Activated T-cell treated with anti-CD3 and anti-CD28 coated beads, Interleukin-2, amount 50 U/mL, for 48 hours (primary cell): ENCODE measurements at regions not wholly inside any gene's neighbourhood (a gene's known extent, or its start where the extent isn't known, plus 50 kb on each side); places are given as distances from the start of the nearest gene placed in this dataset.
"Not testable (repeated sequence)": the region's sequence is repeated elsewhere in the genome, so short reads cannot be mapped to it uniquely, and the experiment has no call there.

Experiments
- DNase-seq, 2 experiments: peaks; one replicate each; pipeline ENCODE4 v3.0.0-alpha.2; 2020

DNA sequence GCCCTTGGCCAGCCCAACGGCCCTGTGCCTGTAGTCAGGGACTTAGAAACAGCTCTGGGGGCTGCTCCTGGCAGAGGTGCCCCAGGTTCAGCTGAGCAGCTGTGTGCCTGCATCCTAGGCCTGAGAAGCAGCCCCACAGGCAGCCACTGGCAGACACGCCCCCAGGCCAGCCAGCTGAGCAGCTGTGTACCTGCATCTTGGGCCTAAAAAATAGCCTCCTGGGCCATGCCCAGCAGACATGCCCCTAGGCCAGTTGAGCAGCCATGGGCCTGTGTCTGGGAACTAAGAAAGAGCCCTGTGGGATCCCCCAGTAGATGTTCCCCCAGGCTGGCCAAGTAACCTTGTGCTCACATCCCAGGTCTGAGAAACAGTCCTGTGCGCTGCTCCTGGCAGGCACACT, 64.0 kb downstream of the TBR1 start:
- DNase-seq, result no peak

DNA sequence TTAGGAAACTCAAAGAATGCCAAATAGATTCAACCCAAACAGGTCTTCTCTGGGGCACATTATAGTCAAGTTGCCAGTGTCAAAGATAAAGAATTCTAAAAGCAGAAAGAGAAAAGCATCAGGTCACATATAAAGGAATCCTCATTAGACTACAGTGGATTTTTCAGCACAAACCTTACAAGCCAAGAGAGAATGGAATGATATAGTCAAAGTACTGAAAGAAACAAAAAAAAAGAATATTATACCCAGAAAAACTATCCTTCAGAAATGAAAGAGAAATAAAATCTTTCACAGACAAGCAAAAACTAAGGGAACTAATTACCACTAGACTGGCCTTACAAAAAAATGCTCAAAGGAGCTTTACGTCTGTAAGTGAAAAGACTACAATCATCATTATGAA, 65.5 kb downstream of the TBR1 start:
- DNase-seq, result no peak

DNA sequence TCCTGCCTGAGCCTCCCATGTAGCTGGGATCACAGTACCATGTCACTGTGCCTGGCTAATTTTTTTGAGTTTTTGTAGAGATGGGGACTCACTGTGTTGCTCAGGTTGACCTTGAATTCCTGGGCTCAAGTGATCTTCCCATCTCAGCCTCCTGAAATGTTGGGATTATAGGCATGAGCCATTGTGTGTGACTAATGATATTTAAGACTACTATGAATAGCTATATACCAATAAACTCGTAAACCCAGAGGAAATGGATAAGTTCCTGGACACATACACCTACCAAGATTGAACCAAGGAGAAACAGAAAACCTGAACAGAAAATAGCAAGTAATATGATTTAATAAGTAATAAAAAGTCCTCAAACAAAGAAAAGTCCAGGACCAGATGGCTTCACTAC, 68.0 kb downstream of the TBR1 start:
- DNase-seq, result no peak

DNA sequence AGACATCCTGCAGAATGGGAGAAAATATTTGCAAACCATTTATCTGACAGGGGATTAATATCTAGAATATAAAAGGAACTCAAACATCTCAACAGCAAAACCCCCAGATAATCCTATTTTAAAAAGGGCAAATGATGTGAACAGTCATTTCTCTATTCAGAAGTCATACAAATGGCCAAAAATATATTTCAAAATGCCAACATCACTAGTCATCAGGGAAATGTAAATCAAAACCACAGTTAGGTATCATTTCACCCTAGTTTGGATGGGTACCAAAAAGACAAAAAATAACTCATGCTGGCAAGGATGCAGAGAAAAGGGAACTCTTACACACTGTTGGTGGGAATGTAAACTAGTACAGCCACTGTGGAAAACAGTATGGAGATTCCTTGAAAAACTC, 70.0 kb downstream of the TBR1 start:
- no peak for DNase-seq

DNA sequence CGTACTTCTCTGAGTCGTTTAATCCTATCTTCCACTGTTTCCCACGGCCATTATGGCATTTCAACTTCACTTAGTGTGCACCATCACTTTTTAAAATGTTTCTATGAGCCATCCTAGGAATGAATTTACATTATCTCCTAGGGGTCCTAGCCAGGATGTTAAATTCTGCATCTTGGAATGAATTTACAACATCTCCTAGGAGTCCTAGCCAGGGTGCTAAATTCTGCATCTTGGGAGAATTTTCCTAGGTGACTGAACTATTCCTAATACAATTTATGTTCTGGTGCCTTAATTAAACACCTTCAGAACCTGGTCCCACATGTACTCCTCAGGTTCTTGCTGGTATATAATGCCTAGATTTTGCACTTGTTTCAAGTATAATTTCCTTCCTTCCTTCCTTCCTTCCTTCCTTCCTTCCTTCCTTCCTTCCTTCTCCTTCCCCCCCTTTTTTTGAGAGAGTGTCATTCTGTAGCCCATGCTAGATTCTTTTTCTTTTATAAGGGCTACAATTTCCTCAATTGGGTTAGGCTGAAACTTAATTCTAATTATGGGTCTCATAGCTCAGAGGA, 72.1 kb downstream of the TBR1 start:
- DNase-seq, result no peak

DNA sequence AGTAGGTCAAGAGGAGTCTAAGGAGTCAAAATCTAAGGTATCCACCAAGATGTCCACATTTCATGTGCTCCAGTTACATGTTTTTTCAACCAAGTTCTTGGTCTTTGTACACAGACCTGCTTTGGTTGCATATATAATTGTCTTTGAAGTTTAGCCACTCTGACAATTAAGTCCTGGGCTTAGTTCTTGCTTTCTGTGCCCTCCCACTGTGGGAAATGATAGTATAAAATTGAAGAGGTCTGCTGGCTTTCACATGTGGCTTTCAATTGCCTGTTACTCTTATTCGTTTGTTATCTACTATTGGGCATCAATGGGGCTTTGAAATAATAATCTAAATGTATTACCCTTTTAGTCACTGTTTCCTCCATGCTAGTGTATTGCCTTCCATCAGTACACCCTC, 72.8 kb downstream of the TBR1 start:
- DNase-seq, result no peak

DNA sequence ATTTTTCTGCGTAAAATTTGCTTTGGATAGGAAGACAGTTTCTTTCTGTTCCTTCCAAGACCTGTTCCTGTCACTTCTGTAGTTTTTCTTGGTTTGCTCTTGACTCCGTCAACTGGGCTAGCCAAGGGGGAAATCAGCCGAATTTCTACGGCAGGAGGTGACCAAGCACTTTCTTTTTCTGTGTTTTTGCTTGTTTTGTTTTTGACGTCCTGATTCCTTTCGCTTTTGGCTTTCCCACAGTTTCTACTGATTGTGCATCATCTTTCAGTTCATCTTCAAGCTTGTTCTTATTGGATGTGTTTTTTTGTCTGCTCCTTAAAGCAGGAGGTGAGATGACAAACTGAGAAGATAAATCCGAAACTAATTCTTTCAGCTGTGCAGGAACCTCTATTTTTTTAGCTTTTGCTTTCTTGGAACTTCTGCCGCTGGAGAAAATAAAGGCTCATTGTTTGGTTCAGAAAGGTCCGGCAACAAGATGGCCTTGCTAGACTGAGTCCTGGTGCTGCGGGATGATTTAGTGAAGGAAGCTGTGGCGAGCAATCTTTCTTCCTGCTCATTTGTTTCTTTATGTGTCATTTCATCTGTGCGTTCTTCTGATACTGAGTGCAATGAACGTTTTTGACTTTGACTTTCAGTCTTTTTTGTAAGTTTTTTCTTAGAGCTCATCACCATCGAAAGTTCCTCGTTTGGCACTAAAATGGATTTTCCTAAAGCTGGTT, 85.0 kb downstream of the TBR1 start:
- DNase-seq, result peak in 1 of 2 experiments; percentile 17

DNA sequence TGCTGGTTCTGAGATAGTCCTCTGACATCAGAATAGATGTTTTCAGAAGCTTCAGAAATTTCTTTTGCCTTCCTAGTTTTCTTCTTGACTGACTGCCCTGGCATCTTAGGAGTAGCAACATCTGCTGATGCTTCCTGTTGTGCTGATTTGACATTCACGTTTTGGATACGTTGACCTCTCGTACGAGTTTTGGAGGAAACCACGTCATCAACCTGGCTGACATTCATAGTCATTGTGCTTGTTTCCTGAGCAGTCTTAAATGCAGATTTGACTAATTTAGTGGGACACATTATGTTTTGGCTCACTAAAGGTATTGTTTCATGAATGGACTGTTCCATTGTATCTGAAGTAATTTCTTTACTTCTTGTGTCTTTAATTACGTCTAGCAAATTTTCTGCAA, 86.2 kb downstream of the TBR1 start:
- DNase-seq, result not testable (repeated sequence)

DNA sequence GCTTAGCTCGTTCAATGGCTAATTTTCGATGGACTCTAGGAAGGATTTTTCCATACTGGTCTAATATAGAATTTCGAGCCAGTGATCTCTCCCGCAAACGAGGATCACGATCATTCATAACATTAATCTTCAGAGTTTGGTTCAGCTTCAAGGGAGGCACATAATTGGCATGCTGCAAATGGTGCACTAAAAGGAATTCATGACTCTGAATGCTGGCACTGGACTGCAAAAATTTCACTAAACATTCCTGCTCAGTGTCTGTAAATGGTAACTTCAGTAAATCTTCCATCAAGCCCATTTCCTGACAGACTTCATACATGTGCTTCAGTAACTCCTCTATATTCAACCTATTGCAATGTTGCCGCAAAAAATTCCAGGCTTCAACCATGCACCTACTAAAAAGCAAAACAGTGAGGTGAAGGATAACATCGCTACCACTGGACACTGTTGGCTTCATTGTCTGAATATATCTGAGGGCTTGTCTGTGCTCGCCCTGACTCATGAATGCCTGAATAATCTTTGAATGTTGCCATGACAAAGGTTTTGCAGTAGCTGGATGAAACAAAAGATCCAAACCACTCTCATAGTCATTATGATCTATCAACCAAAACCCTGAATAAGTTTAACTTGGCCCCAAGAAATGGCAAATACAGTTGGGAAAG, 88.7 kb downstream of the TBR1 start:
- DNase-seq, result not testable (repeated sequence)

DNA sequence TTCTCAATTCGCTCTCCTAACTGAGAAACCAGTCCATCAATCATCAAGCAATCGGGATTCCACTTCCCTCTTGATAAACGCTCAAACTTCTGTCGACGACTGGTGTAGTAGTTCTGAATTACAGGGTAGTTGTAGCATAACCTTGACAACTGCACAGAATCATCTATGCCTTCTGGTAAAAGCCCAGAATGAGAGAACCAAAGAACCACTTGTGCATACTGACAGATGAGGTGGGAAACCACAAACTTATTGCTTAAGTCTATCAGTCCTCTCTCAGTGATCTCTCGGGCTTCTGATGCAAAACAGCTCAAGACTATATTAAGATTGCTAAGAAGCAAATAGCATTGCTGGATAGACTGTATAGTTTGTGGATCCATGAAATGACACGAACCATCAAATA, 89.4 kb downstream of the TBR1 start:
- not testable (repeated sequence) for DNase-seq

DNA sequence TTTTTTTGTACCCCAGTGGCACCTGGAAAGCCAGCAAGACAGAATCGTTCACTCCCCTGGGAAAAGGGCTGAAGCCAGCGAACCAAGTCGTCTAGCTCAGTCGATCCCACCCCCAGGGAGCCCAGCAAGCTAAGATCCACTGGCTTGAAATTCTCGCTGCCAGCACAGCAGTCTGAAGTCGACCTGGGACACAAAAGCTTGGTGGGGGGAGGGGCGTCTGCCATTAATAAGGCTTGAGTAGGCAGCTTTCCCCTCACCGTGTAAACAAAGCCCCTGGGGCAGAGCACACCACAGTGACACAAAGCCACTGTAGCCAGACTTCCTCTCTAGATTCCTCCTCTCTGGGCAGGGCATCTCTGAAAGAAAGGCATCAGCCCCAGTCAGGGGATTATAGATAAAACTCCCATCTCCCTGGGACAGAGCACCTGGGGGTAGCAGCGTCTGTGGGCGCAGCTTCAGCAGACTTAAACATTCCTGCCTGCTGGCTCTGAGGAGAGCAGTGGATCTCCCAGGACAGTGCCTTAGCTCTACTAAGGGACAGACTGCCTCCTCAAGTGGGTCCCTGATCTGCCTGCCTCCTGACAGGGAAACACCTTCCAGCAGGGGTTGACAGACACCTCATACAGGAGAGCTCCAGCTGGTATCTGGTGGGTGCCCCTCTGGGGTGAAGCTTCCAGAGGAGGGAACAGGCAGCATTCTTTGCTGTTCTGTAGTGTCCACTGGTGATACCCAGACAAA, 97.4 kb downstream of the TBR1 start:
- not testable (repeated sequence) for DNase-seq

DNA sequence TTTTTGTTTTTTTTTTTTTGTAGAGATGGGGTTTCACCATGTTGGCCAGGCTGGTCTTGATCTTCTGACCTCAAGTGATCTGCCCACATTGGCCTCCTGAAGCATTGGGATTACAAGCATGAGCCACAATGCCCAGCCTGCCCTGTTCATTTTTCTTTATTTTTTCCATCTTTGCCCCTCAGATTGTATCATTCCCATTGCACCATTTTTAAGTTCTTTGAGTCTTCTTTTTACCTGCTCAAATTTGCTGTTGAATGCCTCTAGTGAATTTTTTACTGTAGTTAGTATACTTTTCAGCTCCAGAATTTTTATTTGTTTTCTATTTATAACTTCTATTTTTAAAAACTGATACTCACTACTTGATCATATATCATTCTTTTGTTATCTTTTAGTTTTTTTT, 101.4 kb upstream of the SLC4A10 start:
- DNase-seq, result no peak

DNA sequence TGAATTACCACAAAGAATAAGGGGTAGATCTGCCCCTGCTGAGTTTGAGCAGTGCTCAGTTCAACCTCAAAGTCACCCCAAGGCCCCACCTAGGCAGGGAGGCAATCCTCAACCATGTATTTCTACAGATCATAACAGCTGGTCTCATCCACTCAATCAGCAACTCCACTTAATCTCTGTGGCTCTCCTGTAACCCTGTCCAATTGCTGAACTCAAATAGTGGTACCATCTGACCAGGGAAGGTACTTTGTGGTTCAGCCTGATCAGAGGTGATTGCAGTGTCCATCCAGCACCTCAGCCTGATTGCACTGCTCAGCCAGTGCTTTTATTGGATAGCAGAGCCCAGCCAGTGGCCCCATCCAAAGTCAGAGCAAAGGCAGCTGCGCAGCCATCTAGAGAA, 91.0 kb upstream of the SLC4A10 start:
- DNase-seq, result no peak

DNA sequence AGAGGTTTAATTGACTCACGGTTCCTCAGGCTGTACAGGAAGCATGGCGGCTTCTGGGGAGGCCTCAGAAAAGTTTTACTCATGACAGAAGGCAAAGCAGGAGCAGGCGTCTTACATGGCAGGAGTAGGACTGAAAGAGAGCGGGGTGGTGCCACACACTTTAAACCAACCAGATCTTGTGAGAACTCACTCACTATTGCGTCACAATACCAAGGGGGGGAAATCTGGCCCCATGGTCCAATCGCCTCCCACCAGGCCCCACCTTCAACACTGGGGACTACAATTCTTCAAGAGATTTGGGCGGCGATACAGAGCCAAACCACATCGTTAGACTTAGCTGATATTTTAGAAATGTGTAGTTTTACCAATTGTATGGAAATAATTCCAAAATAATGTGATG, 77.6 kb upstream of the SLC4A10 start:
- no peak for DNase-seq

DNA sequence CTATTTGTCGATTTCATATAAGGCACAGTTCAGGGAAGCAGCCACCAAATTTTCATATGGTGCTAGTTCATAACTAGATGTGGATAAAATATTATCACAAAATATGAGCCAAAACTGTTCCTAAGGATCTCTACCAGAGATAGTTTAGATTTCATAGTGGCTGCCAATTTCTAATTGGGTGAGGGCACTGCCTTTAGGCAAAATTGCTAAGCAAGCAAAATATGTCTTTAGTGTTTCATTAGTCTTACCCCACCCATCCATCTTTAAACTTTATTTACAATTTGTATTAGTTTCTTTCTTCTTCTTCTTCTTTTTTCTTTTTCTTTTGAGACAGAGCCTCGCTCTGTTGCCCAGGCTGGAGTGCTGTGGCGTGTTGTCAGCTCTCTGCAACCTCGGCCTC, 77.1 kb upstream of the SLC4A10 start:
- DNase-seq, result no peak

DNA sequence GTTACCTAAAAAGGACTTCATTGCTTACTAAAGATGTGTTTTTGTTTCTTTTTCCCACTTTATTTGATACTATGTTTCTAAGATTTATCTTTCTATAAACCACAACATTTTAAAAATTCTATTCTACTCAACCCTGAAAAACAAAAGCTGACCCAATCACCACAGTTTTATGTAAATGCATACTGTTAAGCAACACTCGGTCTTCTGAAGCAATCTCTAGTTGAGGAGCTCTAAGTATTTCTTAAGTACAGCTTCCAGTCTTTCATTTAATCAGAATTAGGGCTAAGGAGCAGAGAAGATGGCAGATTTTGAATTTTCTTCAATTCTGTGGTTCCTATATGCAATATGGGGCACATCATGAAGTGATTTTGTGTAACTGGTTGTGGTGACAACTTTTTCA, 72.2 kb upstream of the SLC4A10 start:
- DNase-seq, result no peak

DNA sequence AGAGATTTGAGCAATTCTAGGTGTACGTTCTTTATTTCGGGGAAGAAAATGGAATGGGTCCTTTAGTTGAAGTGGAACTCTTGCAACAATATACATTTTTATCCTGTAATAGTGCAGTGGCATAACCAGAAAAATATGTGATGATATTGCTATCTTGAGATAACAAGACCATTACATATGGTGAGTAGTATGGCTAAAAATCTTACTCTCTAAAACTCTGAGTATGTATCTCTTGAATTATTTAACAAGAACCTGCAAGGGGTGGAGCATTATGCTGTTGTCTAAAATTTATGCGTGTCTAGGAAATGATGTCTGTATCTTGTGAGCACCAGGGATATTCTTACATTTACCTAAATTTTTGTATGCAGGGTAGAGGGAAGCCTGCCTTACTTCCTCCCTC, 68.4 kb upstream of the SLC4A10 start:
- no peak for DNase-seq

DNA sequence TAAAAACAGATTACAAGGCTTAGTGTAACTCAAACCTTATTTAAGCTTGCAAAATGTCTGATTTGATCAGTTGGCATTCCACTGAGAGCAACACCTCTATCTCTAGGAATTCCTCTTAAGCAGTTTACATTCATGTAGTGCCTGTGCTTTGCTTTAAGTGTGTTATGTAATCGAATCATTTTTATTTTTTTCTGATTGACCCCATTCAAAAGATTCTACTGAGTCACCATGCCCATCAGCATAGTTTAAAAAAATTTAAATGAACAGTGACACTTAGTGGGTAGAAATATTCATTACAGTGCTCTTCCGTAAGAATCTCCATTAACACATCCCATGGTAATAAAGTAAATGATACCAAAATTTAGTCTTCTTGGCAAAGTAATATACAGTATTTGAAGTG, 67.8 kb upstream of the SLC4A10 start:
- DNase-seq, result no peak

DNA sequence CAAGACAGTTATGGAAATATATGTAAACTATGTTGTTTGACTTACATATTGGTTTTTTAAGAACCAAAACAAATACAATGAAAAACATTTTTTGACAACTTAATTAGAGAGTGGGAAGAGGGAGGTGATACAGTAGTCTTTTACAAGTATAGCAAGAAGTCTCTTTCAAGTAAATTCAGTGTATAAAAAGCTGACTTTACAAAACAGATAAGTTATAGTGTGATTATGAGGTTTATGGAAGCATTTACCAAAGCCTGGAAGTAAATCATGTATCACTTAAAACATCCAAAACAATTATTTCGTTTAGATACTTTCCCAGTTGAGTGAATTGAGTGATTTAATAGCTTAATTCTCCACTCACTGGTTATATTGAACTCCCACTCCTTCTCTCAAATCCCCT, 66.7 kb upstream of the SLC4A10 start:
- DNase-seq, result no peak

DNA sequence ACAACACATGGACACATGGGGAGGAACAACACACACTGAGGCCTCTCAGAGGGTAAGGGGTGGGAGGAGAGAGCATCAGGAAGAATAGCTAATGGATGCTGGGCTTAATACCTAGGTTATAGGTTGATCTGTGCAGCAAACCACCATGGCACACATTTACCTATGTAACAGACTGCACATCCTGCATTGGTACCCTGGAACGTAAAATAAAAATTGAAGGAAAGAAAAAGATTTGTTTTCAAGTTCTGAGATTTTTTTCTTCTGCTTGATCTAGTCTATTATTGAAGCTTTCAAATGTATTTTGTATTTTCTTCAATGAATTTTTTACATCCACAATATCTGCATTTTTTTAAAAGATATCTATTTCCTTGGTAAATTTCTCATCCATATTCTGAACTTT, 59.3 kb upstream of the SLC4A10 start:
- DNase-seq, result no peak

DNA sequence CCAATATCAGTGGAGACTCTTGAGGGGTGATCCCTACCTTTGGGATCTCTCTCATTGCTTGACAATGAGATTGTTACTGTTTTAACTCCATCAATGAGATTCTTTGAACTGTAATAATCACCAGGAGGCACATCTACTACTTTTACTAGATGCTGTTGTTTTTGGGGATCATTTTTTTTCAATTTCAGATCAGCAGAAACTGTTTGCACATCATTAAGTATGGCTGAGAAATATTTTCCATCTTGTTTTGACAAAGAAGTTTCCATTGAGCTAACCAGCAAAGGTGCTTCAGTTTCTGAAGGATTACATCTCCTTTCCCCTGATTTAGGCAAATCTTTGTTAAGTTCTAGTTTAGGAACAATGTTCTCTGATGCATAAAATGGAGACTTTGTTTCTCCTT, 54.8 kb upstream of the SLC4A10 start:
- no peak for DNase-seq

DNA sequence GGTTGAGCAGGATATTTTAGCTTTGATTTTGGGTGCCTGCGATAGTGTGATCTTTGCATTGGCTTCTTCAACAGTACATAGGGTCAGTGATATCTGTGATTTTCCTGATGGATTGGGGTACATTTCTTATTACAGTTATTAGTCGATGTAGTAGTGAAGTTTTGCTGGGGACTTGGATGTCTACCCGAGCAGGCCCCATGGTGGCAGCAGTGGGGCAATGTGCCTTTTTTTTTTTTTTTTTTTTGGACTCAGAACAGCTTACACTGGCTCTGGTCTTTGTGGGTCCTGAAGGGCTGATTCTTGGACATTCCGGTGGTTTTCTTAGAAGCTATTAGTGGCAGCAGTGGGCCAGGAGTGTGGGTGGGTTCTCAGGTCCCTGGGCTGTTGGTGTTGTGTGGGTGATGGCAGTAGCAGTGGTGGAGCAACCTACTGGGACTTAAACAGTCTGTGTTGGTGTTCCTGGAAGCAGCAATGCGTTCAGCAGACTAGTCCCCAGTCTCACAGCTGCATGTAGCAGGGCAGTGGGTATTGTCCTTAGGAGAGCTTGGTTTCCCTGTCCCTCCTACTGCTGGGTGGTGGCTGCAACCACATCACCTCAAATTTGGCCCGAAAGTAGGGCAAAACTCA, 53.7 kb upstream of the SLC4A10 start:
- DNase-seq, result peak in 1 of 2 experiments; percentile 24

DNA sequence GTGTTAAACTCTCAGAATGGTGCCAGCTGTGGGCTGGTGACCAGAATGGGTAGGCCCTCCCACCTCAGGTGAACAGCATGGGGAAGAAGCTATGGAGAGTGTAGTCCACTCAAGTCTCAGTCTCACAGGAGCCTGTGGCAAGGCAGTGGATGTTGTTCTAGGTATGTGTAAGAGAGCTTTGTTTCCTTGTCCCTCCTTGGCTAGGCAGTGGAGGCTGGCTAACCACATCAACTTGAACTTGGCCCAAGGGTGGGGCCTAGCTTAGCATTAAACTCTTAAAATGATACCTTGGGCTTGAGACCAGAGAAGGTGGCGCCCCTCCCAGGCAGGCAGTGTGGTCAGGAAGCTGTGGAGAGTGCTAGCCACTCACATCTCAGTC, 53.2 kb upstream of the SLC4A10 start:
- DNase-seq, result peak in 1 of 2 experiments; percentile 24
